Body of pancreas (tissue), 4 donors: ENCODE measurements at regions not wholly inside any gene's neighbourhood (a gene's known extent, or its start where the extent isn't known, plus 50 kb on each side); places are given as distances from the start of the nearest gene placed in this dataset.

Experiments used
- POLR2A ChIP-seq, 3 donors: fragments of 450-650 bp; IDR thresholded peaks; one replicate each; pipeline ENCODE4 v1.6.1; 2016; ENCODE audit warnings: antibody characterized with exemption in 3 of 3, mild to moderate bottlenecking in 2 of 3
- TF ChIP-seq, protein P1 (sequence below), 7 experiments: fragments of 450-650 bp in 4 of 7; fragments of 200-600 bp in 3 of 7; sonication (generic) in 3 of 7; IDR thresholded peaks; one replicate each; pipeline ENCODE4 v1.5.1; 2016 to 2019; ENCODE audit warnings: antibody characterized with exemption in 7 of 7

DNA sequence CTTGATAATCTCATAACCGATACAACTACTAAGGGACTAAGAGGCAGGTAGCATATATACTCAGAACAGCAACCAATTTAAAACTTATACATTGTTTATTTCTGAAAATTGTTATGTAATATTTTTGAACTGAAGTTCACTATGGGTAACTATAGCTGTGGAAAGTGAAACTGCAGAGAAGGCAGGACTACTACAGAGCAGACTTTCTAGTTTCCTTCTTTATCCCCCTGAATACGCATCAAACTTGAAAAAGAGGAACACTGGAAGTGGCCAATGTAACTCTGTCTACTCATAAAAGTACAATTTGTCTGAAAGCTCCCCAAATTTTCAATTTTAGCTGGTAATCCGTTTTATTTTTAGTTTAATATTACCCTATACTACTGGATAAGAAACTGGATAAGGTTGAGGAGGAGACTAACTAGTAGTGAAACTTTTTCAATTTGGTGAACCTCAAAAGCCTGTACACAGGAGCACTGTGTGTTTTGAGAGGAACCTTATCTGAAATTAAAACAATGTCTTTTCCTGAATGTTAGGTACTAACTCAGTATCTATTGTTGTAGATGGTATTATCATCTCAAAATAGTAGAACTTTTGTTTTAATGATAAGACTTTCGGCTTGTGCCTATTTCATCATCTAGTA lies 225.8 kb downstream of the GABRG1 start:
- TF ChIP-seq, protein P1, sequence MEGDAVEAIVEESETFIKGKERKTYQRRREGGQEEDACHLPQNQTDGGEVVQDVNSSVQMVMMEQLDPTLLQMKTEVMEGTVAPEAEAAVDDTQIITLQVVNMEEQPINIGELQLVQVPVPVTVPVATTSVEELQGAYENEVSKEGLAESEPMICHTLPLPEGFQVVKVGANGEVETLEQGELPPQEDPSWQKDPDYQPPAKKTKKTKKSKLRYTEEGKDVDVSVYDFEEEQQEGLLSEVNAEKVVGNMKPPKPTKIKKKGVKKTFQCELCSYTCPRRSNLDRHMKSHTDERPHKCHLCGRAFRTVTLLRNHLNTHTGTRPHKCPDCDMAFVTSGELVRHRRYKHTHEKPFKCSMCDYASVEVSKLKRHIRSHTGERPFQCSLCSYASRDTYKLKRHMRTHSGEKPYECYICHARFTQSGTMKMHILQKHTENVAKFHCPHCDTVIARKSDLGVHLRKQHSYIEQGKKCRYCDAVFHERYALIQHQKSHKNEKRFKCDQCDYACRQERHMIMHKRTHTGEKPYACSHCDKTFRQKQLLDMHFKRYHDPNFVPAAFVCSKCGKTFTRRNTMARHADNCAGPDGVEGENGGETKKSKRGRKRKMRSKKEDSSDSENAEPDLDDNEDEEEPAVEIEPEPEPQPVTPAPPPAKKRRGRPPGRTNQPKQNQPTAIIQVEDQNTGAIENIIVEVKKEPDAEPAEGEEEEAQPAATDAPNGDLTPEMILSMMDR (IDR thresholded peaks at IDR 0.05) = no peak
- no peak for TF ChIP-seq POLR2A (IDR thresholded peaks at IDR 0.05)
